ENCODE measurements at regions not wholly inside any gene's neighbourhood (a gene's known extent, or its start where the extent isn't known, plus 50 kb on each side); places are given as distances from the start of the nearest gene placed in this dataset.
"Not testable (repeated sequence)": the region's sequence is repeated elsewhere in the genome, so short reads cannot be mapped to it uniquely, and the experiment has no call there.

DNA sequence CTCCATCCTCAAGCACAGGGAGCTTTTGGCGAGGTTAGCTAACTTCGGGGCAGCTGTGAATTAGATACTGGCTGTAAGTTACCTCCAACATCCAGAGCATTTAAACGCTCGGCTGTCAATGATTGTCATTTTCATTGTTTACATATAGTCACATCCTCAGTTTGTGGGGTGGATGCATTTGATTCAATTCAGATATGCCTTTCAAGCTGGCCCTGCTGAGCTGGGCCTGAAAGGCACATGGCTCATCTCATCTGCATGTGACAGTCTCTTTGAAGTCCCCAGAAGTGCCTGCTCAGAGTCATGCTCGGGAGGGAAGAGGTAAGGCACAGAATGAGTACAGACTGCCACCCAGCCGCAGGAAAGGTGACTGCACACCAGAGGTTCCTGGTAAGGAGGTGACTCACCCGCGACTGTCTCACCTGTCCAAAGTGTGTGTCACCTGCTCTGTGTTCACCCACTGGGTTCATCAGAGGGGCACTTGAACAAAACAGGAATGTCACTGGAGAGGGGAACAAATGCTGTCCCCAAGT, 281.2 kb upstream of the PLGLB2 start:
- TF ChIP-seq, protein P1, sequence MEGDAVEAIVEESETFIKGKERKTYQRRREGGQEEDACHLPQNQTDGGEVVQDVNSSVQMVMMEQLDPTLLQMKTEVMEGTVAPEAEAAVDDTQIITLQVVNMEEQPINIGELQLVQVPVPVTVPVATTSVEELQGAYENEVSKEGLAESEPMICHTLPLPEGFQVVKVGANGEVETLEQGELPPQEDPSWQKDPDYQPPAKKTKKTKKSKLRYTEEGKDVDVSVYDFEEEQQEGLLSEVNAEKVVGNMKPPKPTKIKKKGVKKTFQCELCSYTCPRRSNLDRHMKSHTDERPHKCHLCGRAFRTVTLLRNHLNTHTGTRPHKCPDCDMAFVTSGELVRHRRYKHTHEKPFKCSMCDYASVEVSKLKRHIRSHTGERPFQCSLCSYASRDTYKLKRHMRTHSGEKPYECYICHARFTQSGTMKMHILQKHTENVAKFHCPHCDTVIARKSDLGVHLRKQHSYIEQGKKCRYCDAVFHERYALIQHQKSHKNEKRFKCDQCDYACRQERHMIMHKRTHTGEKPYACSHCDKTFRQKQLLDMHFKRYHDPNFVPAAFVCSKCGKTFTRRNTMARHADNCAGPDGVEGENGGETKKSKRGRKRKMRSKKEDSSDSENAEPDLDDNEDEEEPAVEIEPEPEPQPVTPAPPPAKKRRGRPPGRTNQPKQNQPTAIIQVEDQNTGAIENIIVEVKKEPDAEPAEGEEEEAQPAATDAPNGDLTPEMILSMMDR (conservative IDR thresholded peaks at IDR 0.05; ENCODE audit: low read depth, low read length) = peak; percentile 42
- TF ChIP-seq EZH2 (IDR thresholded peaks at IDR 0.05; ENCODE audit: low read length, unreplicated experiment) = not testable (repeated sequence)

All from PC-3 (cell line).